Glomerular visceral epithelial cell (primary cell): ENCODE measurements at regions not wholly inside any gene's neighbourhood (a gene's known extent, or its start where the extent isn't known, plus 50 kb on each side); places are given as distances from the start of the nearest gene placed in this dataset.
"Not testable (repeated sequence)": the region's sequence is repeated elsewhere in the genome, so short reads cannot be mapped to it uniquely, and the experiment has no call there.

ENCODE experiments used
- DNase-seq: peaks from one replicate; pipeline ENCODE4 v3.0.0-alpha.2; 2016; ENCODE audit errors: extremely low spot score

DNA sequence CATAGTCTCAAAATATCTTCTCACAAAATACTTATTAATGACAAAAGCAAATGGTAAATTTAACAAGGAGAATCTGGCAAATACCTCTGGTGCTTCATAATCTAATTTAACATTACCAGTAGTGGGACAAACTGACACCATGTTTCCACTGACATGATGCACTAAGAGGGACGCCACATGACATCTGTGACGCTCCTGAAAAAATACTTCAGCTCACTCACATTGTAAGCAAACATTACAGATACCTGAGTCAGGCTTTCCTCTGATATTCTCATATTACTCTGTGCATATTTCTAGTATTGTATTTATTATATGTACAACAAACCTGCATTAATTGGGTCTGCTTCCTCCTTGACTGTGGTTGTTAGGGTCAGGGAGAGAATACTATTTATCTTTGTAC, 56.7 kb upstream of the OSMR start:
- no peak for DNase-seq

DNA sequence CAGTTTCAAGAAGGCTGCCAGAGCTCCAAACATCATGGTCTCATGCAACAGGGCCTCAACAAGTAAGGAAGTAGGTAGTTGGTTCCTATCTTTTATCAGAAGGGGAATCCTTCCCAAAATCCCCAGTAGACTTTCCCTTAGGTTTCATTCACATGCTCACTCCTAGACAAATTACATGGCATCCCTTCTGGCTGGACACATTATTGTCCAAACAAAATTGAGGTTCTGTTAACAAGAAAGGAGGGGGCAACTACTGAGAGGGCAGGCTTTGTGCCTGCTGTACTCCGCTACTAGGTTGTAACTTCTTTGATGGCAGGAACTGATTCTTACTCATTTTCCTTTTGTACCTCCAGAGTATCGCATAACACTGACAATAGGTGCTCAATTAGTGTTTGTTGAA, 56.0 kb upstream of the OSMR start:
- DNase-seq: no peak

GRCh38 chr5:38790268-38790667, 55.5 kb upstream of the OSMR start:
- no peak for DNase-seq

GRCh38 chr5:38790891-38791290, 54.9 kb upstream of the OSMR start:
- no peak for DNase-seq

- no peak for DNase-seq
Measured at GRCh38 chr5:38793099-38793498, 52.7 kb upstream of the OSMR start.

DNA sequence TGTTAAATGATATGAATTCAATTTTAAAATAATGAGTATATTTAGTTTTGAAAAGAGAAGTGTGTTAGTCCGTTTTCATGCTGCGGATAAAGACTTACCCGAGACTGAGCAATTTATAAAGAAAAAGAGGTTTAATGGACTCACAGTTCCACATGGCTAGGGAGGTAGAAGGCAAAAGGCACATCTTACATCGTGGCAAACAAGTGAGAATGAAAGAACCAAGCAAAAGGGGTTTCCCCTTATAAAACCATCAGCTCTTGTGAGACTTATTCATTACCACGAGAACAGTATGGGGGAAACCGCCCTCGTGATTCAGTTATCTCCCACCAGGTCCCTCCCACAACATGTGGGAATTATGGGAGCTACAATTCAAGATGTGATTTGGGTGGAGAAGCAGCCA, 51.8 kb upstream of the OSMR start:
- DNase-seq: not testable (repeated sequence)

DNA sequence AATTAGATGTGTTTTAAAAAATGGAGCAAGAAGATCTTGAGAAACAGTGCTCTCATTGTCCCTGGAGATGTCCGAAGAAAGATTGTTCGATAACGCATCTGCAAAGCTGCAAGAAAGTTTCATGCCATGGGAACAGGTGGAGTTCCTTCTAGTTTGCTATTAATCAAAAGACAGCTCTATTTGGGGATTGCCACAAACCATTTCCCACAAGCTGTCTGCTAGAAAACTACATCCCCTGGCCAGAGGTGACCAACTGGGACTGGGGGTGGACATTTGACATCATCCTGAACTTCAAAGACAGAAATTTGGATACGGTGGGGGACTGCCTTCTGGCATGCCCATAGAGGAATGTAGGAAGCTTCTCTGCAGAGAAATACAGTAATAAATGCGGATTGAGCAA, 50.8 kb upstream of the OSMR start:
- no peak for DNase-seq

DNA sequence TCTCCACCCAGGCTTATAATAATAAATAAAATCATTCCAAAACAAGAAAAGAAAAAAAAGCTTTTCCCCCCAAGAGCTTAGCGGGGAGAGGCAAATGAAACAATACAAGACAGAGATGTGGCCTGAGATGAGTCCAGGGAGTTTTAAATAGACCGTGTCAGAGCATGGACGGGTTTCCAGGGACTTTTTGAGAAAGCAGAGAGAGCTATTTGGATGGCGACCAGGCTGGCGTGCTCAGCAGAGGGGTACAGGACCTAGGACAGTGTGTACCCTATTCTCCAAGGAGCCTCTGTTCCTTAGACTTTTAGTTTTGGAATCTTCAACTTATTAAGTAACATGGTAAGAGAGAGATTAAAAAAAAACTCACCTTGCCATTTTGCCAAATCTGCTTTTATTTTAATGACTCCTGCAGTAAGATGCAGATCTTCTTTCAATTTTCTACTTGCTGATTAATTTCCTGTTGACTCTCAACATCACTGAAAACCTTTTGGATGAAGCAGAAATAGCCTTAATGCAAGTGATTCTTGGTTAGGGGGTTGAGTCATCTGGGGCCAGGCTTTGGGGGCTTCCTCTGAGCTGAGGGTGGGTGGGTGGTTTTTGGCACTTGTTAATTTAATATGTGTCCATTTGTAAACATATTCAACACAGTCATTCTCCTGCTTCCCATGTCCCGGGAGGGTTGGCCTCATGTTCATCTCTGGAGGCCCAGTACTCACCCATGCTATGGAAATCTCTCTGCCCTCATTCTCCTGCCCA, 49.6 kb upstream of the OSMR start:
- no peak for DNase-seq
